ENCODE measurements at regions not wholly inside any gene's neighbourhood (a gene's known extent, or its start where the extent isn't known, plus 50 kb on each side); places are given as distances from the start of the nearest gene placed in this dataset.

DNA sequence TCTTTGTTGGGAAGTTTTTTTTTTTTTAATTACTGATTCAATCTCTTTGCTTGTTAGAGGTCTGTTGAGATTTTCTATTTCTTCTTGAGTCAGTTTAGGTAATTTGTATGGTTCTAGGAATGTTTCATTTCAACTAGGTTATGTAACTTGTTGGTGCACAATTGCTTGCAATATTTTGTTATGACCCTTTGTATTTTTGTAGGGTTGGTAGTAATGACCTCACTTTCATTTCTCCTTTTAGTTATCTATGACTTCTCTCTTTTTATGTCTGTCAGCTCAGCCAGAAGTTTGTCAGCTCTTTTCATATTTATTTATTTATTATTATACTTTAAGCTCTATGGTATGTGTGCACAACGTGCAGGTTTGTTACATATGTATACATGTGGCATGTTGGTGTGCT lies 51.1 kb upstream of the SLC24A3 start (continued):
- TF ChIP-seq, protein P1, sequence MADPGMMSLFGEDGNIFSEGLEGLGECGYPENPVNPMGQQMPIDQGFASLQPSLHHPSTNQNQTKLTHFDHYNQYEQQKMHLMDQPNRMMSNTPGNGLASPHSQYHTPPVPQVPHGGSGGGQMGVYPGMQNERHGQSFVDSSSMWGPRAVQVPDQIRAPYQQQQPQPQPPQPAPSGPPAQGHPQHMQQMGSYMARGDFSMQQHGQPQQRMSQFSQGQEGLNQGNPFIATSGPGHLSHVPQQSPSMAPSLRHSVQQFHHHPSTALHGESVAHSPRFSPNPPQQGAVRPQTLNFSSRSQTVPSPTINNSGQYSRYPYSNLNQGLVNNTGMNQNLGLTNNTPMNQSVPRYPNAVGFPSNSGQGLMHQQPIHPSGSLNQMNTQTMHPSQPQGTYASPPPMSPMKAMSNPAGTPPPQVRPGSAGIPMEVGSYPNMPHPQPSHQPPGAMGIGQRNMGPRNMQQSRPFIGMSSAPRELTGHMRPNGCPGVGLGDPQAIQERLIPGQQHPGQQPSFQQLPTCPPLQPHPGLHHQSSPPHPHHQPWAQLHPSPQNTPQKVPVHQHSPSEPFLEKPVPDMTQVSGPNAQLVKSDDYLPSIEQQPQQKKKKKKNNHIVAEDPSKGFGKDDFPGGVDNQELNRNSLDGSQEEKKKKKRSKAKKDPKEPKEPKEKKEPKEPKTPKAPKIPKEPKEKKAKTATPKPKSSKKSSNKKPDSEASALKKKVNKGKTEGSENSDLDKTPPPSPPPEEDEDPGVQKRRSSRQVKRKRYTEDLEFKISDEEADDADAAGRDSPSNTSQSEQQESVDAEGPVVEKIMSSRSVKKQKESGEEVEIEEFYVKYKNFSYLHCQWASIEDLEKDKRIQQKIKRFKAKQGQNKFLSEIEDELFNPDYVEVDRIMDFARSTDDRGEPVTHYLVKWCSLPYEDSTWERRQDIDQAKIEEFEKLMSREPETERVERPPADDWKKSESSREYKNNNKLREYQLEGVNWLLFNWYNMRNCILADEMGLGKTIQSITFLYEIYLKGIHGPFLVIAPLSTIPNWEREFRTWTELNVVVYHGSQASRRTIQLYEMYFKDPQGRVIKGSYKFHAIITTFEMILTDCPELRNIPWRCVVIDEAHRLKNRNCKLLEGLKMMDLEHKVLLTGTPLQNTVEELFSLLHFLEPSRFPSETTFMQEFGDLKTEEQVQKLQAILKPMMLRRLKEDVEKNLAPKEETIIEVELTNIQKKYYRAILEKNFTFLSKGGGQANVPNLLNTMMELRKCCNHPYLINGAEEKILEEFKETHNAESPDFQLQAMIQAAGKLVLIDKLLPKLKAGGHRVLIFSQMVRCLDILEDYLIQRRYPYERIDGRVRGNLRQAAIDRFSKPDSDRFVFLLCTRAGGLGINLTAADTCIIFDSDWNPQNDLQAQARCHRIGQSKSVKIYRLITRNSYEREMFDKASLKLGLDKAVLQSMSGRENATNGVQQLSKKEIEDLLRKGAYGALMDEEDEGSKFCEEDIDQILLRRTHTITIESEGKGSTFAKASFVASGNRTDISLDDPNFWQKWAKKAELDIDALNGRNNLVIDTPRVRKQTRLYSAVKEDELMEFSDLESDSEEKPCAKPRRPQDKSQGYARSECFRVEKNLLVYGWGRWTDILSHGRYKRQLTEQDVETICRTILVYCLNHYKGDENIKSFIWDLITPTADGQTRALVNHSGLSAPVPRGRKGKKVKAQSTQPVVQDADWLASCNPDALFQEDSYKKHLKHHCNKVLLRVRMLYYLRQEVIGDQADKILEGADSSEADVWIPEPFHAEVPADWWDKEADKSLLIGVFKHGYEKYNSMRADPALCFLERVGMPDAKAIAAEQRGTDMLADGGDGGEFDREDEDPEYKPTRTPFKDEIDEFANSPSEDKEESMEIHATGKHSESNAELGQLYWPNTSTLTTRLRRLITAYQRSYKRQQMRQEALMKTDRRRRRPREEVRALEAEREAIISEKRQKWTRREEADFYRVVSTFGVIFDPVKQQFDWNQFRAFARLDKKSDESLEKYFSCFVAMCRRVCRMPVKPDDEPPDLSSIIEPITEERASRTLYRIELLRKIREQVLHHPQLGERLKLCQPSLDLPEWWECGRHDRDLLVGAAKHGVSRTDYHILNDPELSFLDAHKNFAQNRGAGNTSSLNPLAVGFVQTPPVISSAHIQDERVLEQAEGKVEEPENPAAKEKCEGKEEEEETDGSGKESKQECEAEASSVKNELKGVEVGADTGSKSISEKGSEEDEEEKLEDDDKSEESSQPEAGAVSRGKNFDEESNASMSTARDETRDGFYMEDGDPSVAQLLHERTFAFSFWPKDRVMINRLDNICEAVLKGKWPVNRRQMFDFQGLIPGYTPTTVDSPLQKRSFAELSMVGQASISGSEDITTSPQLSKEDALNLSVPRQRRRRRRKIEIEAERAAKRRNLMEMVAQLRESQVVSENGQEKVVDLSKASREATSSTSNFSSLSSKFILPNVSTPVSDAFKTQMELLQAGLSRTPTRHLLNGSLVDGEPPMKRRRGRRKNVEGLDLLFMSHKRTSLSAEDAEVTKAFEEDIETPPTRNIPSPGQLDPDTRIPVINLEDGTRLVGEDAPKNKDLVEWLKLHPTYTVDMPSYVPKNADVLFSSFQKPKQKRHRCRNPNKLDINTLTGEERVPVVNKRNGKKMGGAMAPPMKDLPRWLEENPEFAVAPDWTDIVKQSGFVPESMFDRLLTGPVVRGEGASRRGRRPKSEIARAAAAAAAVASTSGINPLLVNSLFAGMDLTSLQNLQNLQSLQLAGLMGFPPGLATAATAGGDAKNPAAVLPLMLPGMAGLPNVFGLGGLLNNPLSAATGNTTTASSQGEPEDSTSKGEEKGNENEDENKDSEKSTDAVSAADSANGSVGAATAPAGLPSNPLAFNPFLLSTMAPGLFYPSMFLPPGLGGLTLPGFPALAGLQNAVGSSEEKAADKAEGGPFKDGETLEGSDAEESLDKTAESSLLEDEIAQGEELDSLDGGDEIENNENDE (IDR thresholded peaks at IDR 0.05; ENCODE audit: insufficient replicate concordance, low read length), result no peak
- no peak for TF ChIP-seq RFX5 (IDR thresholded peaks at IDR 0.05; ENCODE audit: borderline replicate concordance, low read depth, low read length)
- no peak for TF ChIP-seq CHD2 (IDR thresholded peaks at IDR 0.05; ENCODE audit: low read length)
- no peak for TF ChIP-seq SP1 (IDR thresholded peaks at IDR 0.05; ENCODE audit: low read depth, low read length)
- no peak for TF ChIP-seq CBX5 (IDR thresholded peaks at IDR 0.05; ENCODE audit: low read depth, low read length)
- no peak for TF ChIP-seq SIRT6 (IDR thresholded peaks at IDR 0.05; ENCODE audit: low read length)
- TF ChIP-seq GTF2F1 (IDR thresholded peaks at IDR 0.05; ENCODE audit: borderline replicate concordance, low read depth, low read length), result no peak
- TF ChIP-seq, protein P2, sequence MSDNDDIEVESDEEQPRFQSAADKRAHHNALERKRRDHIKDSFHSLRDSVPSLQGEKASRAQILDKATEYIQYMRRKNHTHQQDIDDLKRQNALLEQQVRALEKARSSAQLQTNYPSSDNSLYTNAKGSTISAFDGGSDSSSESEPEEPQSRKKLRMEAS (IDR thresholded peaks at IDR 0.05), result no peak
- no peak for TF ChIP-seq EZH2 (IDR thresholded peaks at IDR 0.05; ENCODE audit: low read depth, low read length, severe bottlenecking)
- no peak for TF ChIP-seq RAD21 (IDR thresholded peaks at IDR 0.05 in 1 of 2, conservative IDR thresholded peaks at IDR 0.05 in 1 of 2; ENCODE audit: low read depth in 2 of 2, low read length in 2 of 2)
- TF ChIP-seq TEAD4 (IDR thresholded peaks at IDR 0.05; ENCODE audit: low read depth, low read length), result no peak
- TF ChIP-seq POU5F1 (IDR thresholded peaks at IDR 0.05; ENCODE audit: low read depth, low read length), result no peak

Data from H1 (cell line).